K562 (cell line): ENCODE measurements at regions not wholly inside any gene's neighbourhood (a gene's known extent, or its start where the extent isn't known, plus 50 kb on each side); places are given as distances from the start of the nearest gene placed in this dataset.

ENCODE experiments used
- NR4A1 ChIP-seq, 2 experiments: fragments of 250-450 bp in 1 of 2; fragments of 450-650 bp in 1 of 2; sonication (Bioruptor Pico) in 1 of 2; IDR thresholded peaks; 2 replicates each; pipeline versions ENCODE4 v1.4.0 to v1.6.1; 2016 to 2020; ENCODE audit warnings: mild to moderate bottlenecking in 2 of 2, missing compliant biosample characterization in 1 of 2, missing genetic modification characterization in 1 of 2, moderate library complexity in 1 of 2
- SPI1 ChIP-seq: IDR thresholded peaks from 2 replicates; pipeline ENCODE4 v1.6.1; 2011; ENCODE audit warnings: low read depth, low read length, control low read depth, borderline replicate concordance
- TAF1 ChIP-seq: IDR thresholded peaks from 2 replicates; pipeline ENCODE4 v1.6.1; 2011; ENCODE audit warnings: mild to moderate bottlenecking, low read length, moderate library complexity; ENCODE audit not compliant: insufficient read depth, control insufficient read depth, severe bottlenecking; ENCODE audit errors: extremely low read depth
- ZNF175 ChIP-seq: fragments of 200-800 bp; sonication (Bioruptor generic); IDR thresholded peaks from 2 replicates; pipeline ENCODE4 v1.6.1; 2016; ENCODE audit warnings: low read depth, mild to moderate bottlenecking, missing genetic modification characterization, missing compliant biosample characterization
- ZNF445 ChIP-seq: fragments of 250-450 bp; sonication (Bioruptor Pico); IDR thresholded peaks from 2 replicates; pipeline ENCODE4 v1.4.0; 2020; ENCODE audit warnings: low read depth, mild to moderate bottlenecking, moderate library complexity
- TF ChIP-seq, protein P1 (sequence below): sonication (generic); formaldehyde crosslinking; IDR thresholded peaks from 2 replicates; pipeline ENCODE4 v1.5.0; 2020; ENCODE audit warnings: missing genetic modification reagents
- TF ChIP-seq, protein P2 (sequence below), 2 experiments: fragments of 450-650 bp in 1 of 2; sonication (generic) in 1 of 2; formaldehyde crosslinking in 1 of 2; IDR thresholded peaks; 2 replicates each; pipeline versions ENCODE4 v1.7.1 to v1.9.0; 2016 to 2022; ENCODE audit warnings: inconsistent platforms in 1 of 2, mild to moderate bottlenecking in 1 of 2, missing genetic modification reagents in 1 of 2
- TF ChIP-seq, protein P3 (sequence below): sonication (generic); formaldehyde crosslinking; IDR thresholded peaks from 2 replicates; pipeline ENCODE4 v1.8.0; 2022; ENCODE audit warnings: missing genetic modification reagents, mild to moderate bottlenecking, borderline replicate concordance

DNA sequence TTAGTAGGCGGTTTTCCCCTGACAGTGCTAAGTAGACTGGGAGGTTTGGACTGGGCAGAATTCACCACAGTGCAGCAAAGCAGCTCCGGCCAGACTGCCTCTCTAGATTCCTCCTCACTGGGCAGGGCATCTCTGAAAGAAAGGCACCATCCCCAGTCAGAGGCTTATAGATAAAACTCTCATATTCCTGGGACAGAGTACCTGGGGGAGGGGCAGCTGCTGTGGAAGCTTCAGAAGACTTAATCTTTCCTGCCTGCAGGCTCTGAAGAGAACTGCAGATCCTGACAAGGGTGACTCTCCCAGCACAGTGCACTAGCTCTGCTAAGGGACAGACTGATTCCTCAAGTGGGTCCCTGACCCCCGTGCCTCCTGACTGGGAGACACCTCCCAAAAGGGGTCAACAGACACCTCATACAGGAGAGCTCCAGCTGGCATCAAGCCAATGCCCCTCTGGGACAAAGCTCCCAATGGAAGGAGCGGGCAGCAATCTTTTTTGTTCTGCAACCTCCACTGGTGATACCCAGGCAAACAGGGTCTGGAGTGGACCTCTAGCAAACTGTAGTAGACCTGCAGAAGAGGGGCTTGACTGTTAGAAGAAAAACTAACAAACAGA is 266.8 kb upstream of the CRIM1 start:
- TF ChIP-seq TAF1 (no peak), SPI1 (no peak), NR4A1 (CRISPR knock-in tag; IDR thresholded peaks at IDR 0.05) (no peak), NR4A1 (tag; IDR thresholded peaks at IDR 0.05) (no peak), ZNF445 (CRISPR knock-in tag) (no peak), ZNF175 (CRISPR knock-in tag) (no peak)
- TF ChIP-seq, protein P1, sequence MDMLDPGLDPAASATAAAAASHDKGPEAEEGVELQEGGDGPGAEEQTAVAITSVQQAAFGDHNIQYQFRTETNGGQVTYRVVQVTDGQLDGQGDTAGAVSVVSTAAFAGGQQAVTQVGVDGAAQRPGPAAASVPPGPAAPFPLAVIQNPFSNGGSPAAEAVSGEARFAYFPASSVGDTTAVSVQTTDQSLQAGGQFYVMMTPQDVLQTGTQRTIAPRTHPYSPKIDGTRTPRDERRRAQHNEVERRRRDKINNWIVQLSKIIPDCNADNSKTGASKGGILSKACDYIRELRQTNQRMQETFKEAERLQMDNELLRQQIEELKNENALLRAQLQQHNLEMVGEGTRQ (CRISPR knock-in tag), result no peak
- TF ChIP-seq, protein P2, sequence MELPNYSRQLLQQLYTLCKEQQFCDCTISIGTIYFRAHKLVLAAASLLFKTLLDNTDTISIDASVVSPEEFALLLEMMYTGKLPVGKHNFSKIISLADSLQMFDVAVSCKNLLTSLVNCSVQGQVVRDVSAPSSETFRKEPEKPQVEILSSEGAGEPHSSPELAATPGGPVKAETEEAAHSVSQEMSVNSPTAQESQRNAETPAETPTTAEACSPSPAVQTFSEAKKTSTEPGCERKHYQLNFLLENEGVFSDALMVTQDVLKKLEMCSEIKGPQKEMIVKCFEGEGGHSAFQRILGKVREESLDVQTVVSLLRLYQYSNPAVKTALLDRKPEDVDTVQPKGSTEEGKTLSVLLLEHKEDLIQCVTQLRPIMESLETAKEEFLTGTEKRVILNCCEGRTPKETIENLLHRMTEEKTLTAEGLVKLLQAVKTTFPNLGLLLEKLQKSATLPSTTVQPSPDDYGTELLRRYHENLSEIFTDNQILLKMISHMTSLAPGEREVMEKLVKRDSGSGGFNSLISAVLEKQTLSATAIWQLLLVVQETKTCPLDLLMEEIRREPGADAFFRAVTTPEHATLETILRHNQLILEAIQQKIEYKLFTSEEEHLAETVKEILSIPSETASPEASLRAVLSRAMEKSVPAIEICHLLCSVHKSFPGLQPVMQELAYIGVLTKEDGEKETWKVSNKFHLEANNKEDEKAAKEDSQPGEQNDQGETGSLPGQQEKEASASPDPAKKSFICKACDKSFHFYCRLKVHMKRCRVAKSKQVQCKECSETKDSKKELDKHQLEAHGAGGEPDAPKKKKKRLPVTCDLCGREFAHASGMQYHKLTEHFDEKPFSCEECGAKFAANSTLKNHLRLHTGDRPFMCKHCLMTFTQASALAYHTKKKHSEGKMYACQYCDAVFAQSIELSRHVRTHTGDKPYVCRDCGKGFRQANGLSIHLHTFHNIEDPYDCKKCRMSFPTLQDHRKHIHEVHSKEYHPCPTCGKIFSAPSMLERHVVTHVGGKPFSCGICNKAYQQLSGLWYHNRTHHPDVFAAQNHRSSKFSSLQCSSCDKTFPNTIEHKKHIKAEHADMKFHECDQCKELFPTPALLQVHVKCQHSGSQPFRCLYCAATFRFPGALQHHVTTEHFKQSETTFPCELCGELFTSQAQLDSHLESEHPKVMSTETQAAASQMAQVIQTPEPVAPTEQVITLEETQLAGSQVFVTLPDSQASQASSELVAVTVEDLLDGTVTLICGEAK (IDR thresholded peaks at IDR 0.05), result no peak
- TF ChIP-seq, protein P2 (CRISPR knock-in tag; IDR thresholded peaks at IDR 0.05), result no peak
- TF ChIP-seq, protein P3, sequence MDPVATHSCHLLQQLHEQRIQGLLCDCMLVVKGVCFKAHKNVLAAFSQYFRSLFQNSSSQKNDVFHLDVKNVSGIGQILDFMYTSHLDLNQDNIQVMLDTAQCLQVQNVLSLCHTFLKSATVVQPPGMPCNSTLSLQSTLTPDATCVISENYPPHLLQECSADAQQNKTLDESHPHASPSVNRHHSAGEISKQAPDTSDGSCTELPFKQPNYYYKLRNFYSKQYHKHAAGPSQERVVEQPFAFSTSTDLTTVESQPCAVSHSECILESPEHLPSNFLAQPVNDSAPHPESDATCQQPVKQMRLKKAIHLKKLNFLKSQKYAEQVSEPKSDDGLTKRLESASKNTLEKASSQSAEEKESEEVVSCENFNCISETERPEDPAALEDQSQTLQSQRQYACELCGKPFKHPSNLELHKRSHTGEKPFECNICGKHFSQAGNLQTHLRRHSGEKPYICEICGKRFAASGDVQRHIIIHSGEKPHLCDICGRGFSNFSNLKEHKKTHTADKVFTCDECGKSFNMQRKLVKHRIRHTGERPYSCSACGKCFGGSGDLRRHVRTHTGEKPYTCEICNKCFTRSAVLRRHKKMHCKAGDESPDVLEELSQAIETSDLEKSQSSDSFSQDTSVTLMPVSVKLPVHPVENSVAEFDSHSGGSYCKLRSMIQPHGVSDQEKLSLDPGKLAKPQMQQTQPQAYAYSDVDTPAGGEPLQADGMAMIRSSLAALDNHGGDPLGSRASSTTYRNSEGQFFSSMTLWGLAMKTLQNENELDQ (CRISPR knock-in tag), result no peak
